ENCODE measurements at regions not wholly inside any gene's neighbourhood (a gene's known extent, or its start where the extent isn't known, plus 50 kb on each side); places are given as distances from the start of the nearest gene placed in this dataset.
A peak's percentile ranks its signal among the peaks of the same experiment; 100 is the strongest.

- no peak overlapping the region for H3K4me2 ChIP-seq (ENCODE audit: low read depth, low read length)
- H3K79me2 ChIP-seq (ENCODE audit: insufficient read depth, low read length): no peaks in the 10 kb centered on the region
- ChIA-PET POLR2A (no interaction called here), CTCF (ENCODE audit: low intra/inter-chr PET ratio, low total read pairs) (no interaction called here)
- no peaks in the 10 kb centered on the region for H4K20me1 ChIP-seq (ENCODE audit: insufficient read depth, low read length)
- in situ Hi-C loops (cut with HindIII; ENCODE audit: extremely low pct_ligation_motif_present, low pct_unique_long_range_greater_than_20kb): no loop called here
- BruUV-seq (replicated peaks): no TSS peak
- no peaks in the 10 kb centered on the region for H3K36me3 ChIP-seq (replicated peaks in 1 of 2; ENCODE audit: control insufficient read depth in 1 of 2, insufficient read depth in 2 of 2, low read length in 2 of 2)
- H2AFZ ChIP-seq (ENCODE audit: low read length): no peak overlapping the region
- no peak overlapping the region for H3K27ac ChIP-seq (ENCODE audit: extremely low read length, insufficient read depth, low read length)
- H3K4me1 ChIP-seq (ENCODE audit: insufficient read depth, low read length): no peaks in the 10 kb centered on the region
- ATAC-seq (no peak), DNase-seq (ENCODE audit: low spot score) (no peak), FAIRE-seq (no peak)
- intact Hi-C loops (cut with micrococcal nuclease; ENCODE audit: unreplicated experiment): loop anchor here (10.0 kb wide), 1 partner anchor 916 kb away; no protein-coding TSS in a partner anchor
- H3K27me3 ChIP-seq (ENCODE audit: control insufficient read depth in 1 of 2, insufficient read depth in 2 of 2, low read length in 2 of 2): no peaks in the 10 kb centered on the region
- peaks cover 78% of the 10 kb centered on the region for H3K9me3 ChIP-seq (ENCODE audit: low read length)
- H3K9ac ChIP-seq (ENCODE audit: insufficient read depth, low read depth, low read length): no peak overlapping the region
- H3K4me3 ChIP-seq (replicated peaks in 1 of 3; ENCODE audit: insufficient read depth in 1 of 3, low read depth in 2 of 3, low read length in 3 of 3): no peak overlapping the region
- TF ChIP-seq ZNF30 (CRISPR knock-in tag; IDR thresholded peaks at IDR 0.05) (no peak), MAFK (conservative IDR thresholded peaks at IDR 0.05 in 1 of 2, IDR thresholded peaks at IDR 0.05 in 1 of 2; ENCODE audit: low read length in 2 of 2) (peak; percentile 66 to 77), MAFF (IDR thresholded peaks at IDR 0.05; ENCODE audit: low read depth, low read length) (peak; percentile 57), MTF2 (CRISPR knock-in tag; IDR thresholded peaks at IDR 0.05; ENCODE audit: borderline replicate concordance) (no peak)
These were observed 978.5 kb upstream of the FBXO33 start for GRCh38 chr14:40410708-40411107.

GRCh38 chr14:40402957-40403356 is 970.7 kb upstream of the FBXO33 start:
- intact Hi-C loops (cut with micrococcal nuclease; ENCODE audit: unreplicated experiment): no loop called here
- no peak overlapping the region for H3K4me3 ChIP-seq (replicated peaks in 1 of 3; ENCODE audit: insufficient read depth in 1 of 3, low read depth in 2 of 3, low read length in 3 of 3)
- BruUV-seq (replicated peaks): no TSS peak
- ChIA-PET POLR2A (no interaction called here), CTCF (ENCODE audit: low intra/inter-chr PET ratio, low total read pairs) (no interaction called here)
- ATAC-seq (no peak), DNase-seq (ENCODE audit: low spot score) (no peak), FAIRE-seq (no peak)
- H3K27me3 ChIP-seq (ENCODE audit: control insufficient read depth in 1 of 2, insufficient read depth in 2 of 2, low read length in 2 of 2): no peaks in the 10 kb centered on the region
- H3K79me2 ChIP-seq (ENCODE audit: insufficient read depth, low read length): no peaks in the 10 kb centered on the region
- no peaks in the 10 kb centered on the region for H3K4me1 ChIP-seq (ENCODE audit: insufficient read depth, low read length)
- H4K20me1 ChIP-seq (ENCODE audit: insufficient read depth, low read length): no peaks in the 10 kb centered on the region
- H3K27ac ChIP-seq (ENCODE audit: extremely low read length, insufficient read depth, low read length): no peak overlapping the region
- no peak overlapping the region for H2AFZ ChIP-seq (ENCODE audit: low read length)
- TF ChIP-seq RBM22 (optimal IDR thresholded peaks at IDR 0.05; ENCODE audit: low read length): no peak
- no peak for TF ChIP-seq CREB1 (IDR thresholded peaks at IDR 0.05)
- no peak for TF ChIP-seq CREB1 (CRISPR knock-in tag; IDR thresholded peaks at IDR 0.05)
- no peak for TF ChIP-seq STAG1 (CRISPR knock-in tag; IDR thresholded peaks at IDR 0.05)
- TF ChIP-seq ZSCAN12 (CRISPR knock-in tag; IDR thresholded peaks at IDR 0.05): no peak
- no peak for TF ChIP-seq KDM2A (CRISPR knock-in tag; IDR thresholded peaks at IDR 0.05; ENCODE audit: borderline replicate concordance, low read depth)
- in situ Hi-C loops (cut with HindIII; ENCODE audit: extremely low pct_ligation_motif_present, low pct_unique_long_range_greater_than_20kb): no loop called here
- no peak overlapping the region for H3K9ac ChIP-seq (ENCODE audit: insufficient read depth, low read depth, low read length)
- H3K9me3 ChIP-seq (ENCODE audit: low read length): peaks cover 77% of the 10 kb centered on the region
- no peaks in the 10 kb centered on the region for H3K36me3 ChIP-seq (replicated peaks in 1 of 2; ENCODE audit: control insufficient read depth in 1 of 2, insufficient read depth in 2 of 2, low read length in 2 of 2)
- no peak overlapping the region for H3K4me2 ChIP-seq (ENCODE audit: low read depth, low read length)

Data from HepG2 (cell line).